ENCODE measurements at regions not wholly inside any gene's neighbourhood (a gene's known extent, or its start where the extent isn't known, plus 50 kb on each side); places are given as distances from the start of the nearest gene placed in this dataset.

DNA sequence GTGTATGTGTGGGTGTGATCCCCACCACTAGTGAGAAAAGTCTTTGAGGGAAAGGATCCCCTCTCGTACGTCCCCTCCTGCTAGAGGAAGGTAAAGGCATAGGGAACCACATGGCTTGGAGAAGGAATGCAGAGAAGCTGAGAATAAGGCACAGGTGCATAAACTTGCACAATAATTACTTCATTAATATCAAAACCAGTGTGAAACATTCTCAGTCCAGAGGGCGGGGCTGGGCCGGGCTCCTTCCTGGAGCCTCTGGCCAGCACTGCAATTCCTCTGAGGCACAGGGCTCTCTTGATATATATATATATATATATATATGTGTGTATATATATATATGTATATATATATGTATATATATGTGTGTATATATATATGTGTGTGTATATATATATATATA, 162.6 kb downstream of the TSEN15 start:
- peak overlapping the region; percentile 29 to 36 for H3K27ac ChIP-seq (ENCODE audit: low read depth in 2 of 2, low read length in 2 of 2)
- peaks cover 0 to 13% (median 4%) of the 10 kb centered on the region in 3 donors for H3K4me1 ChIP-seq (ENCODE audit: control insufficient read depth in 2 of 3, insufficient read depth in 2 of 3, low read depth in 1 of 3, low read length in 3 of 3)
- no peak overlapping the region for H3K4me3 ChIP-seq (ENCODE audit: low read length in 3 of 3)
- no peak for FAIRE-seq
- peak in 2 of 5 donors; percentile 24 to 79 for DNase-seq
- H3K27me3 ChIP-seq (ENCODE audit: control insufficient read depth, insufficient read depth, low read length), result no peaks in the 10 kb centered on the region
- no peaks in the 10 kb centered on the region for H3K36me3 ChIP-seq (ENCODE audit: control insufficient read depth in 2 of 3, insufficient read depth in 3 of 3, low read length in 3 of 3)
- TF ChIP-seq, protein P1, sequence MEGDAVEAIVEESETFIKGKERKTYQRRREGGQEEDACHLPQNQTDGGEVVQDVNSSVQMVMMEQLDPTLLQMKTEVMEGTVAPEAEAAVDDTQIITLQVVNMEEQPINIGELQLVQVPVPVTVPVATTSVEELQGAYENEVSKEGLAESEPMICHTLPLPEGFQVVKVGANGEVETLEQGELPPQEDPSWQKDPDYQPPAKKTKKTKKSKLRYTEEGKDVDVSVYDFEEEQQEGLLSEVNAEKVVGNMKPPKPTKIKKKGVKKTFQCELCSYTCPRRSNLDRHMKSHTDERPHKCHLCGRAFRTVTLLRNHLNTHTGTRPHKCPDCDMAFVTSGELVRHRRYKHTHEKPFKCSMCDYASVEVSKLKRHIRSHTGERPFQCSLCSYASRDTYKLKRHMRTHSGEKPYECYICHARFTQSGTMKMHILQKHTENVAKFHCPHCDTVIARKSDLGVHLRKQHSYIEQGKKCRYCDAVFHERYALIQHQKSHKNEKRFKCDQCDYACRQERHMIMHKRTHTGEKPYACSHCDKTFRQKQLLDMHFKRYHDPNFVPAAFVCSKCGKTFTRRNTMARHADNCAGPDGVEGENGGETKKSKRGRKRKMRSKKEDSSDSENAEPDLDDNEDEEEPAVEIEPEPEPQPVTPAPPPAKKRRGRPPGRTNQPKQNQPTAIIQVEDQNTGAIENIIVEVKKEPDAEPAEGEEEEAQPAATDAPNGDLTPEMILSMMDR (IDR thresholded peaks at IDR 0.05; ENCODE audit: borderline replicate concordance, extremely low read depth, insufficient read depth), result no peak
- intact Hi-C loops (cut with DNase I), result no loop called here
- H3K9me3 ChIP-seq (ENCODE audit: control insufficient read depth in 2 of 3, insufficient read depth in 1 of 3, low read length in 3 of 3), result no peaks in the 10 kb centered on the region
- H3K9ac ChIP-seq (ENCODE audit: low read length in 3 of 3), result no peak overlapping the region

DNA sequence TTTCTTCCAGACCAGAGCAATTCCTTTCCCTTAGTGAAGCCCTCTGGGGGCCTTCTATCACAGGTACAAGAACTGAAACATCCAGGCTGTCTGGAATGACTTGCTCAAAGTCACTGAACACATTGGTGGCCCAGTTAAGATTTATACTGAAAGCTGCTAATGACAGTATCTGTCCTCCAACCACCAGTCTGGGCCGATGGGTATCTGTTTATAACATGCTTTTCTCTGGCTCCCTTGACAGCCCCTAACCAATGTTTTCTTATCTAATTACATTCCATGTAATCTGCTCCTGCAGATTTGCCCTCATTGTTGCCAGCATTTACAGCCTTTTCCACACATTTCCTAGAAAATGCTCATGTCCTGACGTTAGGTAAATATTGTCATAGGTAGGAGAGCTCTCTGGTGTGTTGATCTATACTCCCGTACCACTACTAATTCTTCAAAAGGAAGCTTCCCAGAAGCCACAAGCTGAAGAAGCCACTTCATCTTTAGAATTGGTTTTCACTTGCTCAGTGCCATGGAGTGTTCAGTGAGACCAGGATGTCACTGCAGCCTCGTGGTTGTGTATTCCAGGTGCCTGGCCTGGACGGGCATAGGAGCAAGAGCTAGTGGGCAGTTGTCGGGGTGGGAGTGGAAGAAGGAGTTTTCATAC, 163.9 kb downstream of the TSEN15 start:
- no peaks in the 10 kb centered on the region for H3K36me3 ChIP-seq (ENCODE audit: control insufficient read depth in 2 of 3, insufficient read depth in 3 of 3, low read length in 3 of 3)
- intact Hi-C loops (cut with DNase I), result no loop called here
- H3K4me3 ChIP-seq (ENCODE audit: low read length in 3 of 3), result no peak overlapping the region
- H3K4me1 ChIP-seq (ENCODE audit: control insufficient read depth in 2 of 3, insufficient read depth in 2 of 3, low read depth in 1 of 3, low read length in 3 of 3), result peaks cover 0 to 9% (median 4%) of the 10 kb centered on the region in 3 donors
- H3K27me3 ChIP-seq (ENCODE audit: control insufficient read depth, insufficient read depth, low read length), result no peaks in the 10 kb centered on the region
- no peak overlapping the region for H3K9ac ChIP-seq (ENCODE audit: low read length in 3 of 3)
- no peak overlapping the region for H3K27ac ChIP-seq (ENCODE audit: low read depth in 2 of 2, low read length in 2 of 2)
- TF ChIP-seq, protein P1 (IDR thresholded peaks at IDR 0.05; ENCODE audit: borderline replicate concordance, extremely low read depth, insufficient read depth), result no peak
- H3K9me3 ChIP-seq (ENCODE audit: control insufficient read depth in 2 of 3, insufficient read depth in 1 of 3, low read length in 3 of 3), result no peaks in the 10 kb centered on the region
- peak in 2 of 5 donors; percentile 25 for DNase-seq
- no peak for FAIRE-seq

DNA sequence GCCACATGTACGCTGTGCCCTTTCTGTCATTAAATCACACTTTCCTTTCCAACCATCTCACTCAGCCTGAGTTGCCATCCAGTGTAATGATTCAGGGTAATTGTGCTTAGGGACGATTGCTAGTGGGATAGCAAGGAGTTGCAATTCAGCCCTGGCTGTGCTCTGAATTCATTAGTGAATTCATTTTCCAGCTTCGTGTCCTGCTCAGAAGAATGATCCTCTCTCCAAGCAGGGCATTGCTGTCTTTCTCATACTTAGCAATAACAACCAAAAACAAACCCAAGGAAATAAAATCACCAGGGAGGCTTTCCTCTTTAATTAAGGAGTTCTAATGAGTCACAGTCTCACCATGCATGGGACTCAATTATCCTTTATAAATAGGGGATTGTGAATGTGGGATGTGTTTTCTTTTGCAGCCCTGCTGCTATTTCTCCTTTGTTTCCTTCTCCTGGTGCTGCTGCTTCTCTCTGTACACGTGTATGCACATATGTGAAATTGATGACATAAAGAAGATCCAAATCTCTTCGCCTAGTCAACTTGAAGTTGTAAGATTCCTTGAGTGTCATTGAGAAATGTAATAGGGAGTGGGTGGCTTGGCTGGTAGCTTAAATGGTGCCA, 167.0 kb downstream of the TSEN15 start:
- Histone ChIP-seq H3K9ac (ENCODE audit: low read length in 3 of 3) (no peak overlapping the region), H3K4me1 (ENCODE audit: control insufficient read depth in 2 of 3, insufficient read depth in 2 of 3, low read depth in 1 of 3, low read length in 3 of 3) (peaks cover 0 to 3% (median 0%) of the 10 kb centered on the region in 3 donors), H3K4me3 (ENCODE audit: low read length in 3 of 3) (no peak overlapping the region), H3K27ac (ENCODE audit: low read depth in 2 of 2, low read length in 2 of 2) (no peak overlapping the region), H3K27me3 (ENCODE audit: control insufficient read depth, insufficient read depth, low read length) (no peaks in the 10 kb centered on the region), H3K9me3 (ENCODE audit: control insufficient read depth in 2 of 3, insufficient read depth in 1 of 3, low read length in 3 of 3) (no peaks in the 10 kb centered on the region), H3K36me3 (ENCODE audit: control insufficient read depth in 2 of 3, insufficient read depth in 3 of 3, low read length in 3 of 3) (no peaks in the 10 kb centered on the region)
- no peak for DNase-seq
- intact Hi-C loops (cut with DNase I), result no loop called here
- TF ChIP-seq, protein P1 (IDR thresholded peaks at IDR 0.05; ENCODE audit: borderline replicate concordance, extremely low read depth, insufficient read depth), result no peak
- no peak for FAIRE-seq

Data from kidney (tissue), 13 donors.